SJCRH30 (cell line): ENCODE measurements at regions not wholly inside any gene's neighbourhood (a gene's known extent, or its start where the extent isn't known, plus 50 kb on each side); places are given as distances from the start of the nearest gene placed in this dataset.

ENCODE experiments used
- DNase-seq, 2 experiments: peaks; one replicate each; pipeline ENCODE4 v3.0.0-alpha.2; 2015 to 2020
- H3K27ac ChIP-seq: fragments of 250-450 bp; sonication (Bioruptor Pico); 2 replicates; pipeline ENCODE4 v1.5.1; 2020; ENCODE audit warnings: mild to moderate bottlenecking, moderate library complexity
- H3K27me3 ChIP-seq: fragments of 250-450 bp; sonication (Bioruptor Pico); 2 replicates; pipeline ENCODE4 v1.5.1; 2020; ENCODE audit warnings: mild to moderate bottlenecking, moderate library complexity
- H3K36me3 ChIP-seq: fragments of 250-450 bp; sonication (Bioruptor Pico); 2 replicates; pipeline ENCODE4 v1.5.1; 2020; ENCODE audit warnings: mild to moderate bottlenecking, moderate library complexity
- H3K4me1 ChIP-seq: fragments of 250-450 bp; sonication (Bioruptor Pico); 2 replicates; pipeline ENCODE4 v1.5.1; 2020; ENCODE audit warnings: mild to moderate bottlenecking, moderate library complexity
- H3K4me3 ChIP-seq: fragments of 250-450 bp; sonication (Bioruptor Pico); 2 replicates; pipeline ENCODE4 v1.5.1; 2020; ENCODE audit warnings: mild to moderate bottlenecking, moderate library complexity
- H3K9me3 ChIP-seq: fragments of 250-450 bp; sonication (Bioruptor Pico); replicated peaks from 2 replicates; pipeline ENCODE4 v1.5.1; 2020; ENCODE audit warnings: mild to moderate bottlenecking, moderate library complexity

- Histone ChIP-seq H3K4me1 (peaks cover 10% of the 10 kb centered on the region), H3K9me3 (no peaks in the 10 kb centered on the region), H3K36me3 (no peaks in the 10 kb centered on the region), H3K27ac (no peak overlapping the region), H3K4me3 (no peak overlapping the region), H3K27me3 (no peaks in the 10 kb centered on the region)
- DNase-seq, result peak; percentile 16 to 58
These were observed 304.6 kb upstream of the DMRT1 start for GRCh38 chr9:536597-537511.

GRCh38 chr9:543478-543877, 298.0 kb upstream of the DMRT1 start:
- Histone ChIP-seq H3K9me3 (no peaks in the 10 kb centered on the region), H3K27me3 (no peaks in the 10 kb centered on the region), H3K27ac (no peak overlapping the region), H3K36me3 (no peaks in the 10 kb centered on the region), H3K4me3 (no peak overlapping the region), H3K4me1 (peaks cover 10% of the 10 kb centered on the region)
- DNase-seq, result no peak

GRCh38 chr9:545480-545879, 296.0 kb upstream of the DMRT1 start:
- no peak for DNase-seq
- no peaks in the 10 kb centered on the region for H3K36me3 ChIP-seq
- no peak overlapping the region for H3K27ac ChIP-seq
- peaks cover 19% of the 10 kb centered on the region for H3K4me1 ChIP-seq
- no peaks in the 10 kb centered on the region for H3K27me3 ChIP-seq
- no peak overlapping the region for H3K4me3 ChIP-seq
- H3K9me3 ChIP-seq, result no peaks in the 10 kb centered on the region

GRCh38 chr9:546235-546634, 295.3 kb upstream of the DMRT1 start:
- no peak overlapping the region for H3K27ac ChIP-seq
- no peak for DNase-seq
- H3K4me3 ChIP-seq, result no peak overlapping the region
- peaks cover 19% of the 10 kb centered on the region for H3K4me1 ChIP-seq
- H3K27me3 ChIP-seq, result no peaks in the 10 kb centered on the region
- no peaks in the 10 kb centered on the region for H3K9me3 ChIP-seq
- no peaks in the 10 kb centered on the region for H3K36me3 ChIP-seq

- peaks cover 19% of the 10 kb centered on the region for H3K4me1 ChIP-seq
- H3K4me3 ChIP-seq, result peak overlapping the region; percentile 47
- no peaks in the 10 kb centered on the region for H3K27me3 ChIP-seq
- peak overlapping the region; percentile 58 for H3K27ac ChIP-seq
- no peaks in the 10 kb centered on the region for H3K36me3 ChIP-seq
- peak; percentile 16 to 65 for DNase-seq
- no peaks in the 10 kb centered on the region for H3K9me3 ChIP-seq
These were observed 294.7 kb upstream of the DMRT1 start for GRCh38 chr9:546797-547223.

- no peaks in the 10 kb centered on the region for H3K27me3 ChIP-seq
- peaks cover 19% of the 10 kb centered on the region for H3K4me1 ChIP-seq
- peak overlapping the region; percentile 47 for H3K4me3 ChIP-seq
- DNase-seq, result no peak
- H3K36me3 ChIP-seq, result no peaks in the 10 kb centered on the region
- H3K27ac ChIP-seq, result peak overlapping the region; percentile 58
- no peaks in the 10 kb centered on the region for H3K9me3 ChIP-seq
These were observed 294.2 kb upstream of the DMRT1 start for GRCh38 chr9:547314-547713.

- Histone ChIP-seq H3K27me3 (no peaks in the 10 kb centered on the region), H3K4me3 (no peak overlapping the region), H3K4me1 (peaks cover 19% of the 10 kb centered on the region), H3K27ac (no peak overlapping the region), H3K36me3 (no peaks in the 10 kb centered on the region), H3K9me3 (no peaks in the 10 kb centered on the region)
- peak; percentile 7 to 29 for DNase-seq
These were observed 292.0 kb upstream of the DMRT1 start for GRCh38 chr9:549455-549997.

- H3K27ac ChIP-seq, result no peak overlapping the region
- no peaks in the 10 kb centered on the region for H3K27me3 ChIP-seq
- H3K9me3 ChIP-seq, result no peaks in the 10 kb centered on the region
- no peaks in the 10 kb centered on the region for H3K36me3 ChIP-seq
- no peak for DNase-seq
- H3K4me3 ChIP-seq, result no peak overlapping the region
- H3K4me1 ChIP-seq, result peaks cover 19% of the 10 kb centered on the region
These were observed 291.2 kb upstream of the DMRT1 start for GRCh38 chr9:550333-550732.

- Histone ChIP-seq H3K36me3 (no peaks in the 10 kb centered on the region), H3K4me3 (no peak overlapping the region), H3K27me3 (no peaks in the 10 kb centered on the region), H3K27ac (no peak overlapping the region), H3K9me3 (no peaks in the 10 kb centered on the region), H3K4me1 (peaks cover 19% of the 10 kb centered on the region)
- DNase-seq, result no peak
These were observed 289.2 kb upstream of the DMRT1 start for GRCh38 chr9:551986-552929.

- Histone ChIP-seq H3K27ac (no peak overlapping the region), H3K4me3 (no peak overlapping the region), H3K9me3 (no peaks in the 10 kb centered on the region), H3K27me3 (no peaks in the 10 kb centered on the region), H3K4me1 (no peaks in the 10 kb centered on the region), H3K36me3 (no peaks in the 10 kb centered on the region)
- no peak for DNase-seq
These were observed 286.0 kb upstream of the DMRT1 start for GRCh38 chr9:555493-555892.

GRCh38 chr9:556199-556598, 285.3 kb upstream of the DMRT1 start:
- no peaks in the 10 kb centered on the region for H3K9me3 ChIP-seq
- H3K36me3 ChIP-seq, result no peaks in the 10 kb centered on the region
- H3K4me3 ChIP-seq, result no peak overlapping the region
- DNase-seq, result no peak
- H3K4me1 ChIP-seq, result no peaks in the 10 kb centered on the region
- H3K27me3 ChIP-seq, result no peaks in the 10 kb centered on the region
- H3K27ac ChIP-seq, result no peak overlapping the region

GRCh38 chr9:556675-557074, 284.8 kb upstream of the DMRT1 start:
- DNase-seq, result no peak
- Histone ChIP-seq H3K4me1 (no peaks in the 10 kb centered on the region), H3K9me3 (no peaks in the 10 kb centered on the region), H3K27ac (no peak overlapping the region), H3K4me3 (no peak overlapping the region), H3K27me3 (no peaks in the 10 kb centered on the region), H3K36me3 (no peaks in the 10 kb centered on the region)

- H3K27ac ChIP-seq, result no peak overlapping the region
- no peak for DNase-seq
These were observed 283.8 kb upstream of the DMRT1 start for GRCh38 chr9:557601-558201.

GRCh38 chr9:561427-561826, 280.1 kb upstream of the DMRT1 start:
- Histone ChIP-seq H3K27me3 (no peaks in the 10 kb centered on the region), H3K9me3 (no peaks in the 10 kb centered on the region; the same call in 1 of the 2 replicates), H3K4me1 (no peaks in the 10 kb centered on the region), H3K36me3 (no peaks in the 10 kb centered on the region), H3K4me3 (no peak overlapping the region), H3K27ac (no peak overlapping the region)
- DNase-seq, result no peak

More at GRCh38 chr9:557601-558201, 283.8 kb upstream of the DMRT1 start:
- H3K4me3 ChIP-seq, result no peak overlapping the region
- no peaks in the 10 kb centered on the region for H3K9me3 ChIP-seq
- H3K27me3 ChIP-seq, result no peaks in the 10 kb centered on the region
- H3K36me3 ChIP-seq, result no peaks in the 10 kb centered on the region
- no peaks in the 10 kb centered on the region for H3K4me1 ChIP-seq
